Neuronal stem cell (in vitro differentiated cells): ENCODE measurements at regions not wholly inside any gene's neighbourhood (a gene's known extent, or its start where the extent isn't known, plus 50 kb on each side); places are given as distances from the start of the nearest gene placed in this dataset.

Experiments
- DNase-seq: peaks from one replicate; pipeline ENCODE4 v3.0.0-alpha.2; 2013; ENCODE audit warnings: low spot score
- H2AFZ ChIP-seq: one replicate; pipeline ENCODE4 v1.6.1; 2013; ENCODE audit warnings: mild to moderate bottlenecking, low read length, inconsistent platforms
- H2AK5ac ChIP-seq: 2 replicates; pipeline ENCODE4 v1.6.1; 2013; ENCODE audit warnings: low read depth, mild to moderate bottlenecking, inconsistent platforms, low read length, moderate library complexity, mixed read lengths
- H2BK120ac ChIP-seq: 2 replicates; pipeline ENCODE4 v1.6.1; 2013; ENCODE audit warnings: low read depth, mild to moderate bottlenecking, inconsistent platforms, low read length, moderate library complexity, mixed read lengths
- H2BK12ac ChIP-seq: one replicate; pipeline ENCODE4 v1.6.1; 2013; ENCODE audit warnings: low read length, inconsistent platforms
- H2BK15ac ChIP-seq: 2 replicates; pipeline ENCODE4 v1.6.1; 2013; ENCODE audit warnings: mild to moderate bottlenecking, low read length, inconsistent platforms, mixed read lengths
- H2BK5ac ChIP-seq: one replicate; pipeline ENCODE4 v1.6.1; 2013; ENCODE audit warnings: inconsistent platforms, mild to moderate bottlenecking, low read length, moderate library complexity
- H3K14ac ChIP-seq: one replicate; pipeline ENCODE4 v1.6.1; 2013; ENCODE audit warnings: low read length, inconsistent platforms
- H3K18ac ChIP-seq: 2 replicates; pipeline ENCODE4 v1.6.1; 2013; ENCODE audit warnings: low read length, inconsistent platforms
- H3K23ac ChIP-seq: 2 replicates; pipeline ENCODE4 v1.6.1; 2013; ENCODE audit warnings: low read depth, mild to moderate bottlenecking, mixed read lengths, low read length, inconsistent platforms; ENCODE audit not compliant: poor library complexity
- H3K27ac ChIP-seq: replicated peaks from 3 replicates; pipeline ENCODE4 v1.5.1; 2013; ENCODE audit warnings: low read length, inconsistent platforms
- H3K27me3 ChIP-seq, 3 experiments: 2 replicates each; pipeline ENCODE4 v1.6.1; 2013; ENCODE audit warnings: low read length in 3 of 3, mild to moderate bottlenecking in 2 of 3, inconsistent platforms in 1 of 3, low read depth in 1 of 3, mixed read lengths in 1 of 3, moderate library complexity in 1 of 3; ENCODE audit not compliant: control insufficient read depth in 3 of 3, insufficient read depth in 3 of 3
- H3K36me3 ChIP-seq, 2 donors: replicated peaks in 1 of 2; 2 replicates each; pipeline ENCODE4 v1.6.1; 2013; ENCODE audit warnings: low read length in 2 of 2; ENCODE audit not compliant: control insufficient read depth in 2 of 2, insufficient read depth in 2 of 2
- H3K4ac ChIP-seq: 2 replicates; pipeline ENCODE4 v1.6.1; 2013; ENCODE audit warnings: inconsistent platforms, mild to moderate bottlenecking, low read length, moderate library complexity
- H3K4me1 ChIP-seq, 2 donors: 1 replicate in 1 of 2; 2 replicates in 1 of 2; pipeline ENCODE4 v1.6.1; 2013; ENCODE audit warnings: low read length in 2 of 2, low read depth in 1 of 2; ENCODE audit not compliant: control insufficient read depth in 2 of 2, insufficient read depth in 1 of 2
- H3K4me2 ChIP-seq: one replicate; pipeline ENCODE4 v1.6.1; 2013; ENCODE audit warnings: mild to moderate bottlenecking, low read length, inconsistent platforms; ENCODE audit not compliant: insufficient read depth, poor library complexity, severe bottlenecking
- H3K4me3 ChIP-seq, 2 donors: 2 replicates each; pipeline ENCODE4 v1.5.1; 2013; ENCODE audit warnings: low read length in 2 of 2, mild to moderate bottlenecking in 2 of 2, inconsistent platforms in 1 of 2, moderate library complexity in 1 of 2
- H3K79me1 ChIP-seq: one replicate; pipeline ENCODE4 v1.6.1; 2013; ENCODE audit warnings: low read depth, mild to moderate bottlenecking, inconsistent platforms, low read length, moderate library complexity
- H3K9ac ChIP-seq: one replicate; pipeline ENCODE4 v1.6.1; 2013; ENCODE audit warnings: mild to moderate bottlenecking, low read depth, low read length, inconsistent platforms; ENCODE audit not compliant: poor library complexity
- H3K9me3 ChIP-seq, 2 donors: replicated peaks in 1 of 2; 2 replicates each; pipeline versions ENCODE3 to v1.6.1; 2013; ENCODE audit warnings: low read length in 2 of 2, mild to moderate bottlenecking in 2 of 2, inconsistent platforms in 1 of 2, low read depth in 1 of 2, mixed read lengths in 1 of 2, moderate library complexity in 1 of 2; ENCODE audit not compliant: control insufficient read depth in 2 of 2, insufficient read depth in 1 of 2
- H4K8ac ChIP-seq: one replicate; pipeline ENCODE4 v1.6.1; 2013; ENCODE audit warnings: low read depth, mild to moderate bottlenecking, inconsistent platforms, low read length, moderate library complexity
- H4K91ac ChIP-seq: one replicate; pipeline ENCODE4 v1.6.1; 2013; ENCODE audit warnings: low read length, low read depth, mild to moderate bottlenecking, inconsistent platforms; ENCODE audit not compliant: poor library complexity
- WGBS, 2 donors: extraction: QIAGEN DNeasy Blood & Tissue Kit; methylation state at CpG; one replicate each; pipeline ENCODE4 v1.1.7; 2013; ENCODE audit warnings: missing lambda C conversion rate in 2 of 2, mixed read lengths in 1 of 2; ENCODE audit not compliant: insufficient read length in 2 of 2, insufficient replicate concordance in 1 of 2; ENCODE audit errors: extremely low coverage in 2 of 2; 5-methylcytosine and 5-hydroxymethylcytosine counted together

- Histone ChIP-seq H2BK120ac (no peak overlapping the region), H2BK15ac (no peak overlapping the region), H3K4me2 (no peak overlapping the region), H2AK5ac (no peak overlapping the region), H3K4me1 (peaks cover 0 to 2% of the 10 kb centered on the region in 2 donors), H3K18ac (no peak overlapping the region), H3K23ac (no peak overlapping the region), H4K91ac (no peak overlapping the region), H3K4ac (no peak overlapping the region), H3K9ac (no peak overlapping the region), H4K8ac (no peak overlapping the region), H3K27ac (no peak overlapping the region), H2BK5ac (no peak overlapping the region), H2AFZ (no peak overlapping the region), H3K4me3 (no peak overlapping the region), H3K9me3 (no peaks in the 10 kb centered on the region), H3K27me3 (no peaks in the 10 kb centered on the region), H3K79me1 (no peaks in the 10 kb centered on the region), H3K36me3 (no peaks in the 10 kb centered on the region), H2BK12ac (no peak overlapping the region), H3K14ac (no peak overlapping the region)
- no peak for DNase-seq
- WGBS, 2 donors: no CpG with 5 or more reads among the region's 4 CpGs
Measured at GRCh38 chr5:29051509-29051908, 2013.1 kb upstream of the CDH9 start.

DNA sequence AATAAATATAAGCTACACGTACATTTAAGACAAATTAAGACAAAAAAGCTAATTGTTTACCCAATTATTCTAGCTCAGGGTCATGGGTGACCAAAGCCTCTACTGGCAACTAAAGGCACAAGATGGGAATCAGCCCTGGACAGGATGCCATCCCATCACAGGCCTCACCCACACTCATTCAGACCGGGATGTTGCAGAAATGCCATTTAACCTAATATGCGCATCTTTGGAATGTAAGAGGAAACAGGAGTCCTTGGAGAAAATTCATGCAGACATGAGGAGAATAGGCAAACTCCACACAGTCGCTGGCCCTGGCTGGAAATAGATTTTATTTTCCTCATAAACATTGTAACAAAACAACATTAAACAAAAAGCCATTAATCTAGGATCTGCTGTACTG lies 2003.8 kb upstream of the CDH9 start:
- WGBS, 2 donors: no CpG with 5 or more reads among the region's 4 CpGs
- Histone ChIP-seq H3K4me3 (no peak overlapping the region), H3K18ac (no peak overlapping the region), H3K4me2 (no peak overlapping the region), H3K23ac (no peak overlapping the region), H2BK120ac (no peak overlapping the region), H3K27me3 (no peaks in the 10 kb centered on the region), H3K27ac (no peak overlapping the region), H2AK5ac (no peak overlapping the region), H3K4ac (no peak overlapping the region), H3K9me3 (no peaks in the 10 kb centered on the region), H3K36me3 (no peaks in the 10 kb centered on the region), H4K91ac (no peak overlapping the region), H4K8ac (no peak overlapping the region), H3K14ac (no peak overlapping the region), H2AFZ (no peak overlapping the region), H3K4me1 (no peaks in the 10 kb centered on the region), H2BK5ac (no peak overlapping the region), H2BK15ac (no peak overlapping the region), H3K9ac (no peak overlapping the region), H2BK12ac (no peak overlapping the region), H3K79me1 (no peaks in the 10 kb centered on the region)
- no peak for DNase-seq

GRCh38 chr5:29040404-29040803 lies 2002.0 kb upstream of the CDH9 start:
- Histone ChIP-seq H3K27ac (no peak overlapping the region), H3K14ac (no peak overlapping the region), H2BK12ac (no peak overlapping the region), H3K18ac (no peak overlapping the region), H4K91ac (no peak overlapping the region), H2BK5ac (no peak overlapping the region), H4K8ac (no peak overlapping the region), H3K4me1 (no peaks in the 10 kb centered on the region), H3K4me3 (no peak overlapping the region), H2AK5ac (no peak overlapping the region), H3K36me3 (no peaks in the 10 kb centered on the region), H3K9ac (no peak overlapping the region), H2BK120ac (no peak overlapping the region), H3K23ac (no peak overlapping the region), H3K27me3 (no peaks in the 10 kb centered on the region), H2AFZ (no peak overlapping the region), H3K79me1 (no peaks in the 10 kb centered on the region), H3K4ac (no peak overlapping the region), H3K9me3 (no peaks in the 10 kb centered on the region), H2BK15ac (no peak overlapping the region), H3K4me2 (no peak overlapping the region)
- WGBS, 2 donors: no CpG with 5 or more reads among the region's 1 CpG
- DNase-seq: no peak

- H2BK5ac ChIP-seq: no peak overlapping the region
- H2BK12ac ChIP-seq: no peak overlapping the region
- H3K36me3 ChIP-seq: no peaks in the 10 kb centered on the region
- no peak overlapping the region for H2BK120ac ChIP-seq
- H4K8ac ChIP-seq: no peak overlapping the region
- no peak overlapping the region for H4K91ac ChIP-seq
- no peak overlapping the region for H2AK5ac ChIP-seq
- no peak overlapping the region for H2BK15ac ChIP-seq
- no peak overlapping the region for H3K18ac ChIP-seq
- H3K9ac ChIP-seq: no peak overlapping the region
- H2AFZ ChIP-seq: no peak overlapping the region
- H3K4ac ChIP-seq: no peak overlapping the region
- no CpG with 5 or more reads among the region's 1 CpG for WGBS, 2 donors
- H3K9me3 ChIP-seq: no peaks in the 10 kb centered on the region
- no peak for DNase-seq
- no peak overlapping the region for H3K23ac ChIP-seq
- no peak overlapping the region for H3K27ac ChIP-seq
- no peak overlapping the region for H3K4me2 ChIP-seq
- no peak overlapping the region for H3K14ac ChIP-seq
- H3K27me3 ChIP-seq: no peaks in the 10 kb centered on the region
- no peaks in the 10 kb centered on the region for H3K79me1 ChIP-seq
- no peaks in the 10 kb centered on the region for H3K4me1 ChIP-seq
- no peak overlapping the region for H3K4me3 ChIP-seq
Measured at GRCh38 chr5:29039994-29040393, 2001.6 kb upstream of the CDH9 start.
